EH (cell line): ENCODE measurements at regions not wholly inside any gene's neighbourhood (a gene's known extent, or its start where the extent isn't known, plus 50 kb on each side); places are given as distances from the start of the nearest gene placed in this dataset.

Source experiments
- DNase-seq: peaks from one replicate; pipeline ENCODE4 v3.0.0-alpha.2; 2015; ENCODE audit warnings: low read depth

DNA sequence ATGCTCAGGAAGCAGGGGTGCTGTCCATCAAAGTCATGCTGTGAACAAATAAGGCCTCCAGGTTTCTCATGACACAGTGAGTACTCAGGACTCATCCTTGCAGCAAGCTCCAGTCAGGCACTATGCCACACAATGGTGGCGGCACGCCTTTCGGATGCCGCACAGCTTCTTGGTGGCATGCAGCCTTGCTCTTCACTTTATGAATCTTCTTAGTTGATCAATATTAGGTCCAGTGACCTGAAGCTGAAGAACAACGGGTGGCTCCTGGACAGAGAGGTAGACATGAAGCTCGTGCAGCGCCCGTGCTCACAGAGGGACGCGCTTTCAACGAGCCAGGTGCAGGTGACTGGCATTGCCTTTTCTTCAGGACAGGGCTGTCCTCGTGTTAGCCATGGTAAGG, 653.0 kb upstream of the MGMT start:
- DNase-seq = no peak

DNA sequence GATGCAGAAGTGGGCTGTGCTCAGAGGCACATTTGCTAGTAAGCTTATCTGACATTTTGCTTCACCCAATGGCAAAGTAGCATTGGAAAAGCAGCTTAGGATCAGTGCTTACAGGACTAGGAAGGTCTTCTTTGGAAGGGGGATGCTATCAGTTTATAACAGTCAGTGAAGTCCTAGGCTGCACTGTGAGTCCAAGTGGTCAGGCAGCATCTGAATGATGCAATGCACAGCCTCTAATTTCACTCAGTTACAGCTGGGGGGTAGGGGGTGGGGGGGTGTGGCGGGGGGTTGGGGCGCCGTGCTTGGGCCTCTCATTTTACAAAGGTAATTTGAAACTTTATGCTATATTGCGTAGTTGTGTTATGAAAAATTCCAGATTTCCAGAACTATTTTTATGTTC, 652.3 kb upstream of the MGMT start:
- DNase-seq = no peak

DNA sequence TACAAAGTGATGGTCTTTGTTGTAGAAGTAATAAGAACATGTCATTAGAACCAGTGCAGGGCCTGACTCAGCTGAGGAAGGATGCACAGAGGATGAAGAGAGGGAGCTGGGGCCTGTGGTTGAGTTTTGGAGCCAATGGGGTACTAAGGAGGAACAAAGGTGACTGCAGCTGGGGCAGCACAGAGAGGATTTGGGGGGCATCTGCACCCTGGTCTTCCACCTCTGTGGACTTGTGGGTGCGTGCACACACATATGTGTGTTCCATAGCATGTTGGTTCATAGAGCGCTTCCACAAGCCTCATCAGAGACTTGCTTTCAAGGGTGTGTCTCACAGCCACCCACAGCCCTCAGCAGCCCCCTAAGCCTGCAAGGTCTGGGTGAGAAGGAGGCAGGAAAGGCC, 650.3 kb upstream of the MGMT start:
- DNase-seq = no peak

DNA sequence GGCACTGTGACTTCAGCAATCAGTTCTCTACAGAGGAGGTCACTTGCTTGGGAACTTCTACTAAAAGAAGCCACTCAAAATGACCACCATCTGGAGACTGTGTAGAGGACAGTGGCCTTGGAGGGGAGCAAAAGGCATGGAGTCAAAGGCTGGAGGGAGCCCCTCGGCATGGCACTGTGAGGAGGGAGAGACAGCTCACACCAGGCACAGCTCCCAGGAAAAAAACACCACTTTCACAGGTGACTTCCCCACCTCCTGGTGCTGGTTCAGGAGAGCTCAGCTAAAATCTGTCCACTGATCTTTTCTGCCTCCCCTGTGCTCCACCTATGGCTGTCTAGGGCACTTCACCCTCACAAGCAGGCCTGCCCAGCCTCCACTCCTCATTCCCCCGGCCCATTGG, 649.4 kb upstream of the MGMT start:
- DNase-seq = no peak

DNA sequence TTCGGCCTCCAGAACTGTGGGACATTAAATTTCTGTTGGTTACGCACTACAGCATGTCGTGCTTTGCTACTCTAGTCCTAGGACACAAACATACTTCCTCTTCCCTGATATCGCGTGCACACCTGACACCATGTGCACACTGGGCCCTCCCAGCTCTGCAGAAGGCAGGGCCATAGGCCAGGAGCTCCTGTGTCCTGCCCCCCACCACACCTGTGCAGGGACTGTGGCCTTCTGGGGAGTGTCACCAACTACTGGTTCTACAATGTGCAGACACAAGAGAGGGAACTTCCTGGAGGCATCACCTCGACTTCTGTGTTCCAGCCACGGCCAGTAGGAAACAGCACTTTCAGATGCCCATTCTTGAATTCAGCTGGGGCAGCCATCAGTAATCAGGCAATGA, 646.4 kb upstream of the MGMT start:
- DNase-seq = no peak

DNA sequence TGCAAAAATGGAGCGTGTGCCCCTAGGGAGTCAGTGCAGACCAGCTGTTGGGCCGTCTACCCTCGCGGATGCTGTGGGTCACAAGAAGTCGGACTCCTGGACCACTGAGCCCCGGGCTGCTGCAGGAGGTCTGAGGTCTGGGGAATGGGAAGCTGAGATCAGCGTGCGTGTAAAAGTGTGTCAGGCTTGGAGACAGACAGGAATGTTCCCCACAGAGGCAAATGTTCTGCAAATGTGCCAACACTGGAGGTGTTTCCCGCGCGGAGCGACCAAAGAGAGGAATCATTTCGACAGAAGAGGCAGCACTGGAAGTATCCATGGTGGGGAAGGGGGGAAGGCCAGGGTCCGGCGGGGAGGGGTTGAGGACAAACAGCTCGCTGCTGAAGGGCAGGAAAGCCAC, 643.8 kb upstream of the MGMT start:
- no peak for DNase-seq

DNA sequence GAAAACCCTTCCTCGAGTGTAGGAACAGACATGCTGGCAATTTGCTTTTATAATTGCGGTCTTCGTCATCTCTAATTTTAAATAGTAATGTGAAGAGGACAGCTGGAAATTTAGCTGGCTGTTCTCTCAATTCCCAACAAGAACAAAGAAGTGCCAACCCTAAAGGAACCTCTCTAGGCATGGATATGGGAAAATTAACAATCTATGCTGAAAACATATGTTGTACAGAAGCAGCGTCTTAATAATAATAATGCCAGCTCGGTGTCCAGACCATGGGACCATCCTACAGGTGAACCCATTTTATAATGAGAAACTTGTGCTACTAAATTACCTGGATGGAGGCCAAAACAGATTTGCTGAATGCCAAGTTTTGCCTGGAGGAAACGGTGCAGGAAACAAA, 641.4 kb upstream of the MGMT start:
- DNase-seq = no peak

DNA sequence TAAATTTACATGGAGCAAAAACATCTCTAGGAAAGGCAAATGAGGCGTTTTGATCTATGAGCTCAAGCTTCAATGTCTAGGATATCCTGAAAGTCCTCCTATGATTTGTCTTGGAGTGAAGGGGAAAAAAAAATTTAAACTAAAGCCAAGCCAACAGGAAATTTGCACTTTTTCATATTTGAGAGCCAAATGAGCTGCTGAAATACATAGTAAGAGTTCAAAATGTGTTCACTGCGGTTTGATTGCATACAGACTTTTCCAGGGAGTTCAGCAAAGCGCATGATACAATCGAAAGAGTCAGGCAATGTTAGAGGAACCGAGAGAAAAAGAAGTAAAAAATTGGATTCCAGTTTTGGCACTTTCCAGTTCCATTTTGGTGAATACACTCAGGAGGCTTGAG, 633.4 kb upstream of the MGMT start:
- no peak for DNase-seq

DNA sequence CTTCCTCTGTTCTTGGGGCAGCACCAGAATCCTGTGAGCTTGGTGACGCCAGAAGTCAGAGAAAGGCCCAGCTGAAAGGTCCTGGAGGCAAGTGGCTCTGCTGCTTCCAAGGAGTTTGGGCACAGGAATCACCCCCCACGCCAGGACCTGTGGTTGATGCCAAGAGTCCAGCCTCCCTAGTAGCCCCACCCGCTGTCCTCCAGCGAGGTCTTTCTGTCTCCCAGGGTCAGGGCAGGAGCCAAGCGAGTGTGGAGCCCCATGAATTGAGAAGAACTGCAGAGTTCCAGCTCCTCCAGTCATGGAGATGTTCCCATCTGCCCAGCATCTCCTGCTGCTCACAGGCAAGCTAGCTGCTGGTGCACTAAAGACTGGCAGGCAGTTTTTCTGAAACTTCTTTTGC, 631.7 kb upstream of the MGMT start:
- DNase-seq = no peak

DNA sequence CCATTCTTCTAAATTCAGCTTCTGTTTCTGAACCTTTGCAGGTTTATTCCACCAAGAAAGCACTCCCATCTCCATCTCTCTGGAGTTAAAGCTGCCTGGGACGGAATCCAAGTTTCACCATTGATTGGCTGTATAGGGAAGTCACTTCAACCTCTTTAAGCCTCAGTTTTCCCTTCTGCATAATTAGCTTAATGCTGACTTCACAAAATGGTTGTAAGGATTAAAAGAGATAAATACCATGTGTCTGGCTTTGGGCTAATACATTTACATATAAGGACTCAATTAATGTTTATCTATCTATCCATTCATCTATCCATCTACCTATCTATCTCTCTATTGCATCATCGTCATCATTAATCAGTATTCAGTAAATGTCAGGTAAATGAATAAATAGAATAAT, 629.6 kb upstream of the MGMT start:
- DNase-seq = no peak

DNA sequence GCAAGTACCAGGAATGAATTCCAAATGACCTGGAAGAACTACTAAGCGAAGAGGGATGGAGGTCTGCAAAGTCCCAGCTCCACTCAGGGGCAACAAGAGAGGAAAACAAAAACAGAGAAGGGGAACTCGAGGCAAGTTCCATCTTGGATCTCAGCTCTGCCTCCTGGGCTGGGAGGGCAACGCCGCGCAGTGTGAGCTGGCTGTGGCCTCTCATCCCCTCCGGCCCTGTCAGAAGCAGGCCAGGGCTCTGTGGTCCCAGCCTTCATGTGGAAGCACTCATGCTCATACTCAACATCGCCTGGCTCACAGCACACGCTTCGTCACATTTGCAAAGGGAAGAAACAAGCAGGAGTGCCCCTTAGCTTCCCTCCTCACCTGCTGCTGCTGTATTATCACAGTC, 627.9 kb upstream of the MGMT start:
- DNase-seq = no peak

DNA sequence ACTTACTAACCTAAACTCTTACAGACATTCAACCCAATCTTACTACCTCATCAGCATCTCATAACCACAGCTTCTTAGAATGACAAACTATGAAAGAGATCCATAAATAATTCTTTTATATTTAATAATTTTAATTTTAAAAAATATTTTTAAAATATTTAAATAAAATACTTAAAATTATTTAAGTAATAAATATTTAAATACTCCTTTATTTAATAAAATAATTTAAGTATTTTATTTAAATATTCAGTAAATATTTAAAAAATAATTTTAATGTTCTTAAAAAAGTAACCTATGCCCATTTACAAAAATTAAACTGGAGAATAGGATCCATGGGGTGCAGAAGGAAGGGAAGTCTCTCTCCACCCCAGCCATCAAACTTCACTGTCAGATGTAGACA, 627.3 kb upstream of the MGMT start:
- no peak for DNase-seq

DNA sequence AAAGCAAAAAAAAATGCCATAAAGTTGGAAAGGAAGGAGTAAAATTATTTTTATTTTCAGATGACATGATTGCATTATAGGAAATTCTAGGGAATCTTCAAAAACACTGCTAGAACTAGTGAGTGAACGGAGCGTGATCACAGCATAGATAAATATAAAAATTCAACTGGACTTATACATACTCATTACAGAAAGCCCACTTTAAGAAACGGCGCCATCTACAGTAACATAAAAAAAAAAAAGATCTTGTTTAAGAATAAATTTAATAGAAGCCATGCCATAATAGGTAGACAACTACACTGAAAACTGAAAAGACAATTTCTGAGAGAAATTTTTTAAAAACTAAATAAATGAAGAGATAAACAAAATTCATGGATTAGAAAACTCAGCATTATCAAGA, 623.1 kb upstream of the MGMT start:
- DNase-seq = no peak

DNA sequence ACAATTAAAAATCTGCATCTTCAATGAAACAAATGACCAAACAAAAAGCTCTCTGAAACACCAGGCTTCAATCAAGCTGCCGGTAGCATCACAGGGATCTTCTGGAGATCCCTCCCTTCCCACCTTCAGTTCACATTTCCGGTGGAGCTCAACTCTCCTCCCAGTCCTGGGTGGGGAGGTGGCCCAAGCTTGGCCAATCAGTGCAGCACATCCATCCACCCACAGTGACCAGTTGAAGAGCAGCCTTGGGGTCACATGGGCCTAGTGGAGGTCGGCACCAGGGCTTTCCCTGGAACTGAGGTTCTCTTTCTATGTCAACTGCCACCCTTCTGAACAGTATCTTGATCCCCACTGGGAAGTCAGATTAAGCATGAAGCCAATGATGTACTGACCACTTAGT, 620.1 kb upstream of the MGMT start:
- no peak for DNase-seq

DNA sequence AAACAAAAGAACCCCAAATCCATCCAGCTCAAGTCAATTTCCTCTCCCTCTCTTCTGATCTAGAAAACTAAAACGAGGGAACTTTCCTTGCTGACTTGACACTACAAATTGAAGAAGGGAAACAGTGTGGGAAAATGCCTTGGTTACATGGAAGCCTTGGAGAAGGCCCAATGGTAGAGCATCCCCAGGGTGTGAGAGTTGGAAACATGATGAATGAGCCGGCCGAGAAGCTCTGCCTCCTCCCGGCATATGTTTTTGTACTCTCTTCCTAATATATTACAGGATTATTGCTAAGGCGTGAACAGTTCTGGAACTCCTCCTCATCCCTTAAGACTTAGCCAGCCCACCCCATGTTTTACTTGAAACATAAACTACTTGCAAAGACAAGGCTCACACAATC, 618.2 kb upstream of the MGMT start:
- no peak for DNase-seq

DNA sequence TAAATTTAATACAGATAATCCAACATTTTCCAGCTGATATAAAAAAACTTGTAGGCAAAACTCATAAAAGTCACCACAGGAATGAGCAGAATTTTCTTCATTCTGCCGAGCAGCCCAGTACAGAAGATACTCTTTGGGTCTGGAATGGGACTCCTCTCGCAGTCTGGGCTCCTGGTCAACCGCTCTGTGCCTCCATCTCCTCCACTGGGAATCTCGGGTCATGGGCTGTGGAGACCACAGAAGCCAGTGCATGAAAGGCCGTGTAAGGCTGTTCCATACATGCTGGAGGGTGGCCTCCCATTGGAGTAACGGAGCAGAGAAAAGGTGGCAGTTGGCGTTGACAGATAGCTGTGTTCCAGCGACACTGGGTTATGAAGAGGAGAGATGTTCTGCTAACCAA, 616.4 kb upstream of the MGMT start:
- DNase-seq = no peak

DNA sequence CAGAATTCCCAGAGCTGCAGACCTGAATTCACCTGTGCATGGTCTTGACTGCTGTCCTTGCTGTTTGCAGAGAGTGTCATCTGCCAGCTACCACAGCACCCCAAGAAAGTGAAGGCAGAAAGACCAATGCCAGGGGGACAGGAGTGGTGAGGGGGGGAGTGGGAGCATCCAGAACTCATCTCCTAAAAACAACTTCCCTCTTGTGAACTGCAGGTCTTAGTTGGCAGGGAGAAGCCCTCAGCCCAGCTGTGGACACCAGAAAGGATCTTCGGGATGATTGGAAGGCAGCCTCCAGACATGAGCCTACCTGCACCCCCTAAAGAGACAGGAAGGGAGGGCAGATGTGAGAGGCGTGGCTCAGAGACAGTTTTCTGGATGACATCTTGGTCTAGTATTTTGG, 615.8 kb upstream of the MGMT start:
- DNase-seq = no peak

DNA sequence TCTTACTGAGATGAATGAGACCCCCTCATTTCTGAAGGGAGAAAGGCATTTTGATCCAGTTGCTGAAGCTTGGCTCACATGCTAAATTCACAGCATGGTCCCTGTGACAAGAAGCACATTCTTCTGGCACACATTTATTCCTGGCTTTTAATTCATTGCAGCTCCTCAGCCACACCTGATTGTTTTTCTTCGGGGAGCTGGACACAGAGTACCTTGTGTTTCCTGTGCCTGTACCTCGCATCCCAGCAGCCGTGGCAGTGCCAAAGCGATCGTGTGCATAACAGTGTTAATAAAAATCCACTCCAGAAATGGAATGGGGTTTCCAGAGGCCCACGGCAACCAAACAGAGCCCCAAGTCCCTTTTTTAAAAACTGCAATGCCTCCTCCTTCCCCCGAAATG, 615.3 kb upstream of the MGMT start:
- no peak for DNase-seq

DNA sequence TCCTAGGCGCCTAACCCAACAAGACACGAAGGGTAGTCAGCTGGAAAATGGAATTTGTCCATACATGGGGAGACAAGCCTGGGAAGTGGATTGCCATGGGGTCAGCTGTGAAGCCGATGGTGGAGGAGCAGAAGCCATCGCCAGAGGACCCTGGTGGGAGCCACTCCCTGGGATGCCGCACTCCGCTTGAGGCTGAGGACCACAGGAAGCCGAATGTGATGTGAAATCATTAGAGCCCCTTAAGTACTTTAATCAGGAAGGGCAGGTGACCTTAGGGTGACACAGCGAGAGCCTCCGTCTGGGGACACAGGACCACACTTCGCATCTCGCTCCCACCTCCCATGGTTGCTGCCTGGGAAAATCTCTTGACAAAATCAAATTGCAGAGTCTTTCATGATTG, 614.6 kb upstream of the MGMT start:
- no peak for DNase-seq

DNA sequence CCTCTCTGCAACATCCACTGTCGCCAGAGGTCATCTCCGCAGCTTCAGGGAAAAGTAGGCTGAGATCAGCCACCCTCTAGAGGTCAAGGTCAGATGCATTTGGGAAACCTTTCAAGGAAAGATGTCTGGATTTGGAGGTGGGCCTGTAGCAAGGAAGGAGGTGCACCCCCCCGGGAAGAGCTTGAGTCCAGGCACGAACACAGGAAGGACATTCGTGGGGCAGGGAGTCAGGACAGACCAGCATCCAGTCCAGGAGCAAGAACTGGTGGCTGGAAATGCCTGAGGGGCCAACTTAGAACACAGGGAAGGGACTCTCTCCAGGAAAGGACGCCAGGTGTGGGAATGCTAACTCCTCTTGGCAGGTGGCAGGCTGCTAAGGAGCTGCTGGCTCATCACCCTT, 614.1 kb upstream of the MGMT start:
- no peak for DNase-seq

DNA sequence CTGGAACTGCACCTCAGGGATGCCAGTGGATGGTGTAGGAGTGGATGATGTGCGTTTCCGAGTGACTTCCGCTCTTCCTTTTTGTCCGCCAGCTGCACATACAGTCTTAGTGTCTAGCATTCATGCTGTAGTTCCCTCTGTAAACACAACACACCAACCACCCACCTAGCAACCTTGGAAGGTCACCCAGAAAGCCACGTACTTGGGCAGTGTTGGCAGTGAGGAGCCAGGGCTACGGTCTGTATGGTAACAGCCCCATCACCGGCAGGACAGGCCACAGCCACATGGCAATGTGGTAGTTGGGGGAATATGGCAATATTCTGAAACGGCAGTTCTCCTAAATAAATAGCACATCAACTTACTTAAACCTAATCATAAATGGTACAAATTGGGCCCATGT, 613.5 kb upstream of the MGMT start:
- no peak for DNase-seq

DNA sequence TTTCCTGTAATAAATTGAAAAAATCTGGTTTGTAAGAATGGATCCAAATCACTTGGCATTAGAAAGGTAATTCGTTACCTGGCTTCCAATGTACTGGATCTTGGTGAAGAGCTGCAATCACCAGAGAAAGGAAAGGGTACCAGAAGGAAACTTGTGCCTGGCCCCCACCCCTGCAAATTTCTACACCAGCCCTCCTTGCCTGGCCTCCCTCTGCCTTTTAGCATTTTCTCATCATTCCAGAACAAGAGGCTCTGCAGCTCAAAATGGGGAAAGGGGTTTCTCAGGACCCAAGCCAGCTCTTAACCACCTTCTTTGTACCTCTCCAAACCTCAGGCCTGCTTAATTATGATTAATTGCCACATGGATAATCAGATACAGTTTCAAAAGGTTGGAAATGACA, 612.8 kb upstream of the MGMT start:
- no peak for DNase-seq

DNA sequence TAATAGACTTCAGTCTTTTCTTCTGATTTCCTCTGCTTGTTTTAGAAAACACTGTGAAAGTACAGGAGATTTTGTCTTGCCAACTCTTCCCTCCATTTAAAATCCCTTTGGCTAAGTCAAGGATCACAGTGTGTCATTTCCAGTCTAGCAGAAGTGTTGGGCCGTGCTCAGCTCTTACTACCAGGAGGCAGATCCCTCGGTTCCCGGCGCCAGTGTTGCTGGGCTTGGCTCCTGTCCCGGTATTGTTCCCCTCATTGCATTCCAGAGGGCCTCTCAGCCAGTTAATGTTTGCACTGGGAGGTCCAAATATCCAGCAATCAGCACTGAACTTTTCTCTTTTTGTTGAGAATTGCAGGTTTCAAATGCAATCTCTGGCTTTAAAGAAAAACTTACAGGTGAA, 612.1 kb upstream of the MGMT start:
- DNase-seq = no peak

DNA sequence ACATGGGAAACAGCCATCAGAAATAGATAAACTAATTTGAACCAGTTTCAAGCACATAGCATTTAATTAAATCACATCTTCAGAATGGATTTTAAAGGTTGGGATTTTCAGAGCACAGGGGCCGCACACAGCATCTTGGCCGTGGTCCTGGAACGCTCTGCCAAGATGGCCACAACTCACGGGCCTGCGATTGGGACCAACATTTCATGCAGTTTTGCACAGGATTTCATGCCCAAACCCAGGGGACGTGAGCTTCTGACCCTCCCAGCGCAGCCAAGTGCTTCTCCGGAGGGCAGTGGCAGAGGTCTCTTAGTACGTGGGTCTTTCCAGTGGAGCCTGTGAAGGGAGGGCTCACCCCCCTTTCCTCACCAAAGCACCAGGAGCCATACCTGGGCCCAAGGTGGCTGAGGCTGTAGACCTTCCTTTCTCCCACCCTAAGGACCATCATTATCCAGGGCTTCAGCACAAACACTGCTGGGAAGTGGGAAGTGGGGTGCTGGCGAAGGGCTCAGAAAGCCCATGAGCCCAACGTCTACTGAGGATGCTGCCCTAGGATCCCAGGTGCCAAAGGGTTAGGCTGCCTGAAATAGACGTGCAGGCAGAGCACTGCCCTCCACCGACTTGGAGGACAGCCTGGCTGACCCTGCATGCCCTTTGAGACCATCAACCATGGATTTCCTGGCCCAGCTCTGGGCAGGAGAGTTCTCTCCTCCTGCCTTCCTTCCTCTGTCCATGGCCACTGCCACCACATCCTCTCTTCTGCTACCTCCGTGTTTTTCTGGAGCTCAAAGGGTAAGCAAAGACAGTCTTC, 611.2 kb upstream of the MGMT start:
- DNase-seq = no peak
